ENCODE measurements at regions not wholly inside any gene's neighbourhood (a gene's known extent, or its start where the extent isn't known, plus 50 kb on each side); places are given as distances from the start of the nearest gene placed in this dataset.
A peak's percentile ranks its signal among the peaks of the same experiment; 100 is the strongest.
"Not testable (repeated sequence)": the region's sequence is repeated elsewhere in the genome, so short reads cannot be mapped to it uniquely, and the experiment has no call there.

DNA sequence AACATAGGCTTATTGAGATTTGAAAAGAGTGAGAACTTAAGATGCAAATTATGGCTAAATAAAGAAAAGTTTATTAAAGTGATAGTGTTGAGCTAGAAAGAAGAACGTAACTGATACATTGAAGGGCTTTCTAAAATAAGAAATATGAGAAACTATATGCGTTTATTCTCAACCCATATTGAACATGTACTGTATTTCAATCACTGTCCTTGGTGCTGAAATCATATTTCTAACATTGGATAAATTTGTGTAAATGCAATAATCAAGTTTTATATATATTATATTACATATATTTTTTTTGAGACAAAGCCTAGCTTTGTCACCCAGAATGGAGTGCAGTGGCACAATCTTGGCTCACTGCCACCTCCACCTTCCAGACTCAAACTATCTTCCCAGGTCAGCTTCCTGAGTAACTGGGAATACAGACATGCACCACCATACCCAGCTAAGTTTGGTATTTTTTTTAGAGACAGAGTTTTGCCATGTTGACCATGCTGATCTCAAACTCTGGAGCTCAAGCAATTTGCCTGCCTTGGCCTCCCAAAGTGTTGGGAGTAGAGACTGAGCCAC, 1065.8 kb downstream of the REEP3 start:
- no peak for DNase-seq (ENCODE audit: low spot score)

DNA sequence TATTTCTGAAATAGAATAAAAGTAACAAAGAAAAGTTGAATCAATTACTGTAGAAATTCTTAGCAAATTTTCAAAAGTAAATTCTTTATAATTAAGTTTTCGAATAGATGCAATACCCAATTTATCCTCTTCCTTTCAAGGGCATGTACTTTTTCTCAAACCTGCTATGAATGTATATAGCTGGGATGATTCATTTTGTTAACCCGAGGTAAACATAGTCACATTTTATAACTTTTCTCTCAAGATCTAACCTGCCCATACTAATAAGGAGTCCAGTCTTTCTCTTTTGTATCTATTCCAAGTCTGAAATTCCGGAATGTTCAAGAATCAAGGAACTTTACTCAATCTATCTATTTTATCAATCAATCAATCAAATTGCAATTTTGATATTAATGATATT, 1072.9 kb downstream of the REEP3 start:
- DNase-seq (ENCODE audit: low spot score), result no peak

GRCh38 chr10:64598600-64598999, 1077.4 kb downstream of the REEP3 start:
- DNase-seq (ENCODE audit: low spot score), result no peak

DNA sequence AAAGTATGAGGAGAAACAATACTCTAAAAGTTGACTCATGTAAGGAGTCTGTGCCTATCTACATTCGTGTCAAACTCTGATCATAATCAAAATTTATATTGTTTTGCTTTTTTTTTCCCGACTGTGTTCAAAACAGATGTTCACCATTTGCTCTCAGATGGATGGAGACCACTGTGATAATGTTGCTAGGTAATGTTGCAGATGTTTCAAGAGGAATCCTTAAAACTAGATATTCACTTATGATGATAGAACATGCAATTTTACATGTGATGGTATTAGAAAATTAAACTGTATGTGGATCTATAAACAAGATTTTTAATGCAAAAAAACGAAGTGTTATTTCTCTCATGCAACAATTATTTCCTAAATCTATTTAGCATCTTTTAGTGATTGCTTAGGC, 1080.1 kb downstream of the REEP3 start:
- DNase-seq (ENCODE audit: low spot score), result no peak

GRCh38 chr10:64617085-64617484, 1095.9 kb downstream of the REEP3 start:
- peak; percentile 15 for DNase-seq (ENCODE audit: low spot score)

GRCh38 chr10:64619102-64619501, 1097.9 kb downstream of the REEP3 start:
- no peak for DNase-seq (ENCODE audit: low spot score)

DNA sequence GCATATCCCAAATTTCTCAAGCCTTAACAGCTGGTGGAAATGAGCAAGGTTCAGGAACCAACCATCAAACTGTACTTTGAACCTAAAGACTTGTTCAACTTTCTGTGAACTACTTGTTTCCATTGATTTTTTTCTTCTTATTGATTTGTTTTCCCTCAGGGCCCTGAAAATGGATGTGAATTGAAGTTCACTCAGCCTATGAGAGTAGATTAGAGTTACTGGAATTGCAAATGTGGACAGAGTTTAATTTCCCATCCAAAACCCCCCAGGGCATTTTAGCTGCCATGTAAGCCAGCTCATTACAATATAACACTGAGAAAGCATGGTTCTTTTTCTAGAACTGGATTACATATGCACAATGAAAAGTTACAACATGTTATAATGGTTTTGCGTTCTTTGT, 1105.7 kb downstream of the REEP3 start:
- DNase-seq (ENCODE audit: low spot score), result no peak

DNA sequence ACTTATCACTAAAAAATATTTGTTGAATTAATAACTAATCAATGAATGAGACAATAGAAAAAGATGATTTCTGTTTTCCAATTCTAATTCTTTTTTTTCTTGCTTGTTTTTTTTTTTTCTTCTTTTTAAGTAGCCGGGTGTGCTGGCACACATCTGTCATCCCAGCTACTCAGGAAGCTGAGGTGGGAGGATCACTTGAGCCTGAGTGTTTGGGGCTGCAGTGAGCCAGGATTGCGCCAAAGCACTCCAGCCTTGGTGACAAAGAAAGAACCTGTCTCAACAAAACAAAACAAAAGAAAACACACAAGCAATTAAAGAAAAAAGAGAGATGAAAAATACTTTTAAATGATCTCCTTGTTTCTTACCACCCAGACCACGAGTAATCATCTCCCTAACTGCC, 1109.3 kb downstream of the REEP3 start:
- no peak for DNase-seq (ENCODE audit: low spot score)

DNA sequence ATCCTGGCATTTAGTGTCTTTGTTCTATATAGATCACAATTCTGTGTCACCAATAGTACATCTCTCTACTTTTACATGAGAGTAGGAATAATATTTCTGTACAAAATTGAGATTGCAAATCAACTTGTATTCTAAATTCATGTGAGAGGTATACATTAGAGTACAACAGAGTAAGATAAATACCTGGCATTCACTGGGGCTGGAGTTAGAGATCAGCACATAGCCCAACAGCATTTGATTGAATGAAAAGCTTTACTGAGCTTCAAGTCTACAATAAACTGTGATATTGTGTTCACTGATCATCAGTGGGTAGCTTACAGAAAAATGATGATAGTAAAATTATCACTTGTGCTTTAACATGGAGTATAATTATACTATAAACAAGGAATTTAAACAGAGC, 1114.7 kb downstream of the REEP3 start:
- DNase-seq (ENCODE audit: low spot score), result no peak

GRCh38 chr10:64636461-64636860, 1115.3 kb downstream of the REEP3 start:
- no peak for DNase-seq (ENCODE audit: low spot score)

GRCh38 chr10:64637939-64638338, 1116.7 kb downstream of the REEP3 start:
- DNase-seq (ENCODE audit: low spot score), result no peak

- no peak for DNase-seq (ENCODE audit: low spot score)
These were observed 1127.7 kb downstream of the REEP3 start for GRCh38 chr10:64648915-64649314.

DNA sequence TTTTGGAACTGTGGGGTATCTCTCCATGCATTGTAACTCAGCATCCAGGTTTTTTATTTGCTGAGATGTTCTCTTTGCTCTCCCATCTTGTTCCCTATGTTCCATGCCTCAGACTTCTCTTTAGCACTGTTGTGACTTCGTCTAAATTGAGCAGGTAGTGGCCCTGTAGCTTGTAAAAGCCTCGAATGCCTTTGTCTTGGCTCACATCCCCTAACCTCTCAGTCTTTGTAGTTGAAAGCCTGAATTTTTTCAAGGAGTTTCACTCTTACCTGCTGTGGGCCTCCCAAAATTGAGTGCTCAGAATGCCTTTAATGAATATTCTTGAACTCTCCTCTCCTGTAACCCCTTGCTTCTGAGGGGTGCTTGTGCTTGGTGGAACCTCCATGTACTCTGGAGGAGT, 1137.3 kb downstream of the REEP3 start:
- DNase-seq (ENCODE audit: low spot score), result no peak

DNA sequence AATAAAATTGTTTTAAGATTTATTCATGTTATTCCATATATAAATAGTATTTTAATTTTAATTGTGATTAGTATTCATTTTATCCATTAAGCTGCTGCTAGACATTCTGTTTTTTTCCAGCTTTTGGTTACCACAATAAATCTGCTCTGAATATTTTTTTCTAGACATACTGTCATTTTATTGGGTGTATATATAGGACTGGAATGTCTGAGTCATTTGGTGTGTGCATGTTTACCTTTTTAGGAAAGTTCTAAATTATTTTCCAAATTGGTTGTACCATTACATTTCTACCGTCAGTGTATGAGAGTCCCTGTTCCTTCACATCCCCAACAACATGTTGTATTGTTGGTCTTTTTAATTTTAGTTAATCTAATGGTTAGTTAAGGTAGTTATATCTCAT, 1138.1 kb downstream of the REEP3 start:
- no peak for DNase-seq (ENCODE audit: low spot score)

GRCh38 chr10:64682043-64682442, 1160.8 kb downstream of the REEP3 start:
- no peak for DNase-seq (ENCODE audit: low spot score)

- no peak for DNase-seq (ENCODE audit: low spot score)
These were observed 1169.0 kb downstream of the REEP3 start for GRCh38 chr10:64690194-64690593.

DNA sequence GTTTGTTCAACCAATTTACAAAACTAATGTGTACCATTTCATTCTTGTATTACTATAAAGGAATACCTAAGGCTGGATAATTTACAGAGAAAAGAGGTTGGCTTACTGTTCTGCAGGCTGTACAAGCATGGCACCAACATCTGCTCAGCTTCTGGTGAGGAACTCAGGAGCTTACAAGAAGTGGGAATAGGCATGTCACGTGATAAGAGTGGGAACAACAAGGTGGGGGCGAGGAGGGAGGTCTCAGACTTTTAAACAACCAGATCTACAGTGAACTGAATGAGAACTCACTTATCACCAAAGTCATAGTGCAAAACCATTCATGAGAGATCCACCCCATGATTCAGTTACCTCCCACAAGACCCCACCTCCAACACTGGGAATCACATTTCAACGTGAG, 1178.0 kb downstream of the REEP3 start:
- DNase-seq (ENCODE audit: low spot score), result no peak

DNA sequence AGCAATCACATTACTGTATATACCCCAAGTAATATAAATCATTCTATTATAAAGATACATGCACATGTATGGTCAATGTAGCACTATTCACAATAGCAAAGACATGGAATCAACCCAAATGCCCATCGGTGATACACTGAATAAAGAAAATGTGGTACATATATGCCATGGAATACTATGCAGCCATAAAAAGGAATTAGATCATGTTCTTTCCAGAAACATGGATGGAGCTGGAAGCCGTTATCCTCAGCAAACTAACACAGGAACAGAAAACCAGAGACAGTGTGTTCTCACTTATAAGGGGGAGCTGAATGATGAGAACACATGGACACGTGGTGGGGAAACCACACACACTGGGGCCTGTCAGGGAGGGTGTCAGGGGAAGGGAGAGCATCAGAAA, 1180.9 kb downstream of the REEP3 start:
- DNase-seq (ENCODE audit: low spot score), result not testable (repeated sequence)

DNA sequence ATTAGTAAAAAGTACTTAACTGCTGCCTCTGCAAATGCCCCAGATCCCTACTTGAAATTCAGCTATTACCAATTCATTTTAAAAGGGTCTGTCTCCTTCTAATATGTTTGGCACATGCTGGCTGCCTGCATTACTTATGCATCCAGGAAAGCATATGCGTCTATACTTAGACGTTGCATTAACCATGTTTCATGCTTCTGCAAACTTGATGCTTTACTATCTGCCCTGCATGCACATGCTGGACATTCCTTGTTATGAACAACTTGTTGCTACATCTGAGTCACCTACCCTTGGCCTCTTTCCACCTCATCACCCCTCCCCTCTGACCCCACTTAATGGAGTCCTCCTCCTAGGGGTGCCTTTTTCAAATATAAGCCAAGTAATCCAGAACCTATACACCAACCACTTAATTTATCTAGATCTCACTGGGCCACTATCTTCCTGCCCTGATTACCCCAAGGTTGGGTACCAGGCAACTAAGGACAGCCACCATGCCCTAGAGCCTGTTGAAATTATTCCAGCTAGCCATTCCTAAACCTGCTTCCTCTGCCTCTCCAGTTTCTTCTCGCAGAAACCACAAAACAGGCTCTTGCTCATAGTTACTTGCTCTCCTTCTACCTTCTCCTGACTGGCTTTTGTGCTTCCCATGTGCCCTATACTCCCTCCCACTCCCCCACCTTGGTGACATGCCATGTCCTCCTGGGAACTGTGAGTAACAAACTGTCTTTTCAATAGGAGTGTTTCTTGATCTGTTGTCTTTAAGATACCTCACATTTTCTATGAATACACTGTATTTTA, 1187.9 kb downstream of the REEP3 start:
- no peak for DNase-seq (ENCODE audit: low spot score)

- DNase-seq (ENCODE audit: low spot score), result peak; percentile 26
These were observed 1205.3 kb downstream of the REEP3 start for GRCh38 chr10:64726466-64726865.

- no peak for DNase-seq (ENCODE audit: low spot score)
These were observed 1209.8 kb downstream of the REEP3 start for GRCh38 chr10:64731016-64731415.

GRCh38 chr10:64732372-64732957, 1211.3 kb downstream of the REEP3 start:
- DNase-seq (ENCODE audit: low spot score), result no peak

GRCh38 chr10:64733980-64734379, 1212.8 kb downstream of the REEP3 start:
- peak; percentile 24 for DNase-seq (ENCODE audit: low spot score)

DNA sequence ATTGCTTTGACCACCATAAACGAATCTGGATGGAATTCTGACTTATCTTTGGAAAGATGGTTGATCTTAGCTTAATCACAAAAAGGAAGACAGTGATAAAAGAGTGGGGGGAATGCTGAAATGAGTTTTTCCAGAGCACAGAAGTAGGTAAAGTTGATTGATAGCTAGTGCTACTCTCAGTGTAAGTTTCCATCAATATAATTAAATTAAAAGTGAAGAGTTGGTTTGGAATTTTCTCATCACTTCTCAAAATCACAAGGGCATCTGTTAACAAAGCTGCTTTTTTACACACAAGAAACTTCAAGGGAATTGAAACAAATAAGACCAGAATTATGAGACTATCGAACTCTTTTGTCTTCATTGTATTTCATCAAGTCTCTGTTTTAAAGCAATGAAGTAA, 1217.3 kb downstream of the REEP3 start:
- DNase-seq (ENCODE audit: low spot score), result no peak
